IPS DF 6.9 (cell line): ENCODE measurements at regions not wholly inside any gene's neighbourhood (a gene's known extent, or its start where the extent isn't known, plus 50 kb on each side); places are given as distances from the start of the nearest gene placed in this dataset.
"Not testable (repeated sequence)": the region's sequence is repeated elsewhere in the genome, so short reads cannot be mapped to it uniquely, and the experiment has no call there.

Experiments
- DNase-seq: peaks from one replicate; pipeline ENCODE4 v3.0.0-alpha.2; 2013; ENCODE audit warnings: low read depth, low spot score
- H3K27ac ChIP-seq: one replicate; pipeline ENCODE4 v1.5.1; 2013; ENCODE audit warnings: low read length, control low read depth
- H3K27me3 ChIP-seq: 2 replicates; pipeline ENCODE4 v1.6.1; 2013; ENCODE audit warnings: mild to moderate bottlenecking, low read length; ENCODE audit not compliant: control insufficient read depth, insufficient read depth
- H3K36me3 ChIP-seq: 2 replicates; pipeline ENCODE4 v1.6.1; 2013; ENCODE audit warnings: low read length; ENCODE audit not compliant: control insufficient read depth, insufficient read depth
- H3K4me1 ChIP-seq: 2 replicates; pipeline ENCODE4 v1.6.1; 2013; ENCODE audit warnings: low read length; ENCODE audit not compliant: control insufficient read depth, insufficient read depth
- H3K4me3 ChIP-seq: 2 replicates; pipeline ENCODE4 v1.5.1; 2013; ENCODE audit warnings: mild to moderate bottlenecking, low read length
- H3K9me3 ChIP-seq: 2 replicates; pipeline ENCODE4 v1.6.1; 2013; ENCODE audit warnings: low read length, inconsistent platforms; ENCODE audit not compliant: control insufficient read depth, insufficient read depth
- WGBS: extraction: QIAGEN DNeasy Blood & Tissue Kit; methylation state at CpG from one replicate; pipeline ENCODE4 v1.1.7; 2013; ENCODE audit warnings: mixed read lengths, missing lambda C conversion rate; ENCODE audit not compliant: insufficient read length, insufficient coverage; 5-methylcytosine and 5-hydroxymethylcytosine counted together

DNA sequence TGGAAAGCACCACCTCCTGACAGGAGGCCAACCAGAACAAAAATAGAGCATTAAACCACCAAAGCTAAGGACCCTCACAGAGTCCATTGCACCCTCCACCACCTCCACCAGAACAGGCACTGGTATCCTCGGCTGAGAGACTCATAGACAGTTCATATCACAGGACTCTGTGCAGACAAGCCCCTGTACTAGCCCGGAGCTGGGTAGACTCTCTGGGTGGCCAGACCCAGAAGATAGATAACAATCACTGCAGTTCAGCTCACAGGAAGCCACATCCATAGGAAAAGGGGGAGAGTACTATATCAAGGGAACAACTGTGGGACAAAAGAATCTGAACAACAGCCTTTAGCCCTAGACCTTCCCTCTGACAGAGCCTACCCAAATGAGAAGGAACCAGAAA lies 67.4 kb upstream of the SSTR4 start:
- no CpG with 5 or more reads among the region's 2 CpGs for WGBS
- H3K4me3 ChIP-seq, DNase-seq, H3K9me3 ChIP-seq, H3K4me1 ChIP-seq, H3K27ac ChIP-seq, H3K27me3 ChIP-seq, H3K36me3 ChIP-seq: not testable (repeated sequence)

DNA sequence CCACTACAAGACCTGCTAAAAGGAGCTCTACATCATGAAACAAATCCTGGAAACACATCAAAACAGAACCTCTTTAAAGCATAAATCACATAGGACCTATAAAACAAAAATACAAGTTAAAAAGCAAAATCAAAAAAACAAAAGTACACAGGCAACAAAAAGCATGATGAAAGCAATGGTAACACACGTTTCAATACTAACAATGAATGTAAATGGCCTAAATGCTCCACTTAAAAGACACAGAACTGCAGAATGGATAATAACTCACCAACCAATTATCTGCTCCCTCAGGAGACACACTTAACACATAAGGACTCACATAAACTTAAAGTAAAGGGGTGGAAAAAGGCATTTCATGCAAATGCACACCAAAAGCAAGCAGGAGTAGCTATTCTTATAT lies 66.1 kb upstream of the SSTR4 start:
- H3K36me3 ChIP-seq, H3K4me3 ChIP-seq, H3K4me1 ChIP-seq, H3K9me3 ChIP-seq, H3K27me3 ChIP-seq, H3K27ac ChIP-seq, DNase-seq: not testable (repeated sequence)
- WGBS = no CpG with 5 or more reads among the region's 1 CpG

DNA sequence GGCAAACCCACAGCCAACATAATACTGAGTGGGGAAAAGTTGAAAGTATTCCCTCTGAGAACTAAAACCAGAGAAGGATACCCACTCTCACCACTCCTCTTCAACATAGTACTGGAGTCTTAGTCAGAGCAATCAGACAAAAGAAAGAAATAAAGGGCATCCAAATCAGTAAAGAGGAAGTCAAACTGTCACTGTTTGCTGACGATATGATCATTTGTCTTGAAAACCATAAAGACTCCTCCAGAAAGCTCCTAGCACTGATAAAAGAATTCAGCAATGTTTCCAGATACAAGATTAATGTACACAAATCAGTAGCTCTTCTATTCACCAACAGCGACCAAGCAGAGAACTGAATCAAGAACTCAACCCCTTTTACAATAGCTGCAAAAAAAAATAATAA lies 64.0 kb upstream of the SSTR4 start:
- not testable (repeated sequence) for H3K4me3 ChIP-seq, H3K9me3 ChIP-seq, H3K27me3 ChIP-seq, DNase-seq, H3K36me3 ChIP-seq, H3K4me1 ChIP-seq, H3K27ac ChIP-seq
- WGBS = no CpG with 5 or more reads among the region's 2 CpGs

DNA sequence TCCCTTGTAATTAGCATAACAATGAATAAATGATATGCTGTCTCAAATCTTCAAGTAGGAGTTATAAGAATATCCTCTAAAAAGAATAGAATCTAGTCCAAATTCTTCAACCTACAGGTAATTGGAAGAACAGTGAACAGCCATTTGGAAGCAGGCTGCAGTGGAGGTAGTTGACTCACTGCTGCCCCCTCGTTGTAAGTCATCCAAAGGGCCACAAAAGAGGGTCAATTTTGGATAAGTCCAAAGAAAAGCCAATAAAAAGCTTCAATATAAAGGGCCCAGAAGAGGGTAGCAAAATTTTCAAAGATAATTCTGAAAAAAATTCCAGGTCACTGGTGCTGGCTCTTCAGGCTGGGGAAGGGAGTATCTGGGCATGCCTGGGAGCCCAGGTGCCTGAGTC lies 60.8 kb upstream of the SSTR4 start:
- Histone ChIP-seq H3K4me1 (no peaks in the 10 kb centered on the region), H3K9me3 (no peaks in the 10 kb centered on the region), H3K36me3 (no peaks in the 10 kb centered on the region), H3K27ac (no peak overlapping the region), H3K27me3 (no peaks in the 10 kb centered on the region), H3K4me3 (no peak overlapping the region)
- WGBS = no CpG with 5 or more reads among the region's 1 CpG
- peak; percentile 1 for DNase-seq

DNA sequence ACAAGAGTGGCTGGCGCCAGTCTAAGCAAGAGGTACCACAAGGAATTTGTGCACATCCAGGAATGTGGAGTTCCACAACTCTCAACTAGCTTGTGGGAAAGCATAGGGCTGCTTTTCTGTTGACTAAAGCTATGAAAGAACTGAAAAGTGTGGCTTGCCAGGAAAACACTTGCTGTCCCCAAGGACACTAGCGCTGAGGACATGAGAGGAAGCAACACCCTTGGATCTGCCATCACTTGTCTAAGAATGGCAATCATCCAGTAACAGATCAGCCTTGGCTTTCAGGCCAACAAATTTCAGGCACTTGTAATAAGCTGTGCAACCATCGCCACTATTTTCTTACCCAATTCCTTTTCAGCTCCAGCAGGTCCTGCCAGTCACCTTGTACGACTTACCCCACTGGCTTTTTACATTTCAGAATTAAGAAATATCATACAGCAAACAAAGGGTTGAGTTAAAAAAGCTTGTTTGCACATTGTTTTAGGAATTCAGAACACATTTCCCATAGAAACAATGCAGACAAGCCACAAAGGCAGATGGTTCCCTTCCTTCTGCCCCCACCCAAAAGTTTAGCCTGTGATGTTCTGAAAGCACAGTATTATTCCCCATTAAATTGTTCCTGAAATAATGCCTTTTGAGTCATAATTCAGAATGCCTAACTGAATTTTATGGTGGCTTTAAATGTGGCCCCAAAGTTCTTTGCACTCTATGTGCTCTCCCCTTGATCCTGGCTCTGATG lies 57.9 kb upstream of the SSTR4 start:
- no peak for DNase-seq
- no peaks in the 10 kb centered on the region for H3K27me3 ChIP-seq
- H3K4me3 ChIP-seq = no peak overlapping the region
- no peaks in the 10 kb centered on the region for H3K4me1 ChIP-seq
- WGBS = no CpG with 5 or more reads among the region's 4 CpGs
- no peaks in the 10 kb centered on the region for H3K36me3 ChIP-seq
- no peak overlapping the region for H3K27ac ChIP-seq
- H3K9me3 ChIP-seq = no peaks in the 10 kb centered on the region

DNA sequence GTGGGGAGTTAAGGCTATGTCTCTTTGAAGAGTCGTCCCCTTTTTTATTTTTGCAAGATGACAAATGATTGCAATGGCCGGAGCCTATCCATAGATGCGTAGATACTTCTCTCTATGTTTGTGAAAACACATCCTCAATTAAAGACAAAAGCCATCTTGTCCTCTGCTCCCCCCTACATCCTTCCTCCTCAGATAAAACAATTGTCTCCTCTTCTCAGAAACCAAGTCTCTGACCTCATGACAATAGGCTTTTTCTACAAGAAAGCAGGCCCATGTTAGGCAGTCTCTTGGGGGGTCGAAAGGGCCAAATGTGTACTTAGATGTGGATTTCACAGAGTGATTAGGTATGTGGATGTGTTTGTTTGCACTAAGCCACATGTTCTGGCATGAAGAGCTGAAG lies 51.1 kb upstream of the SSTR4 start:
- no peaks in the 10 kb centered on the region for H3K4me1 ChIP-seq
- H3K27ac ChIP-seq = no peak overlapping the region
- no CpG with 5 or more reads among the region's 4 CpGs for WGBS
- no peaks in the 10 kb centered on the region for H3K27me3 ChIP-seq
- no peak overlapping the region for H3K4me3 ChIP-seq
- DNase-seq = no peak
- no peaks in the 10 kb centered on the region for H3K36me3 ChIP-seq
- H3K9me3 ChIP-seq = no peaks in the 10 kb centered on the region

DNA sequence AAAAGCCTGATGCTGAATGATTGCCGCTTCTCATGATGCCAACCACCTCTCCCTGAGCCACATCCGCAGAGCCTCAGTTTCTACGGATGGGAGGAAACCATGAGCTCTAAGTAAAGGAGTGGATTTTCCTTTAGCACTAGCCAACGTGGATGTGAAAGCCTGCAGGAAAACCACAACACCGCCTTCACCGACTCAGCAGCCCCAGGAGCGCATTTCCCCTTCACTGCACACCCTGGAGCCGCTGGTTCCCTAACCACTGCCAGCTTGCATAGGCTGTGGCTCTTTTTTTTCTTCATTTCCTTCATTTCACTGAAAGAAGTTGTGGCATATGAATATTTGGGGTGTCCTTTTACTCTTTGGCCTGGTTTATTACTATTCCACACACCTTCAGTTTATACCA lies 50.5 kb upstream of the SSTR4 start:
- no peak overlapping the region for H3K27ac ChIP-seq
- H3K9me3 ChIP-seq = no peaks in the 10 kb centered on the region
- no peaks in the 10 kb centered on the region for H3K27me3 ChIP-seq
- DNase-seq = no peak
- no peaks in the 10 kb centered on the region for H3K36me3 ChIP-seq
- H3K4me1 ChIP-seq = no peaks in the 10 kb centered on the region
- WGBS = no CpG with 5 or more reads among the region's 8 CpGs
- no peak overlapping the region for H3K4me3 ChIP-seq

GRCh38 chr20:22985239-22985778 lies 49.8 kb upstream of the SSTR4 start:
- no CpG with 5 or more reads among the region's 5 CpGs for WGBS

More at GRCh38 chr20:22985239-22985778, 49.8 kb upstream of the SSTR4 start:
- Histone ChIP-seq H3K4me3 (no peak overlapping the region), H3K27me3 (no peaks in the 10 kb centered on the region), H3K27ac (no peak overlapping the region), H3K36me3 (no peaks in the 10 kb centered on the region), H3K9me3 (no peaks in the 10 kb centered on the region), H3K4me1 (no peaks in the 10 kb centered on the region)
- DNase-seq = no peak
